ENCODE measurements at regions not wholly inside any gene's neighbourhood (a gene's known extent, or its start where the extent isn't known, plus 50 kb on each side); places are given as distances from the start of the nearest gene placed in this dataset.

- intact Hi-C loops (cut with DNase I; ENCODE audit: low total_unique reads) (no loop called here), in situ Hi-C loops (cut with MboI; ENCODE audit: low sequenced_read_pairs in 4 of 4) (no loop called here)
- ATAC-seq (no peak), DNase-seq (no peak)
- no peak overlapping the region for H3K27ac ChIP-seq
- no peaks in the 10 kb centered on the region for H3K4me1 ChIP-seq
- H3K27me3 ChIP-seq: peaks cover 0 to 13% (median 0%) of the 10 kb centered on the region in 3 donors
- no peaks in the 10 kb centered on the region for H3K9me3 ChIP-seq
- H3K36me3 ChIP-seq: no peaks in the 10 kb centered on the region
- H3K4me3 ChIP-seq: no peak overlapping the region
- no peak for TF ChIP-seq CTCF (IDR thresholded peaks at IDR 0.05 in 4 of 5, conservative IDR thresholded peaks at IDR 0.05 in 1 of 5)
- TF ChIP-seq POLR2A (IDR thresholded peaks at IDR 0.05): no peak
Observed at GRCh38 chr5:168024306-168024705, 267.1 kb upstream of the WWC1 start.

GRCh38 chr5:168027007-168027406, 264.4 kb upstream of the WWC1 start:
- Histone ChIP-seq H3K4me3 (no peak overlapping the region), H3K27me3 (peaks cover 0 to 10% (median 0%) of the 10 kb centered on the region in 3 donors), H3K4me1 (no peaks in the 10 kb centered on the region), H3K9me3 (no peaks in the 10 kb centered on the region), H3K36me3 (no peaks in the 10 kb centered on the region), H3K27ac (no peak overlapping the region)
- no peak for DNase-seq
- TF ChIP-seq POLR2A (IDR thresholded peaks at IDR 0.05) (no peak), CTCF (IDR thresholded peaks at IDR 0.05 in 4 of 5, conservative IDR thresholded peaks at IDR 0.05 in 1 of 5) (no peak)
- in situ Hi-C loops (cut with MboI; ENCODE audit: low sequenced_read_pairs in 4 of 4) (no loop called here), intact Hi-C loops (cut with DNase I; ENCODE audit: low total_unique reads) (no loop called here)
- ATAC-seq: no peak

GRCh38 chr5:168030912-168031311, 260.5 kb upstream of the WWC1 start:
- ATAC-seq (no peak), DNase-seq (no peak)
- Histone ChIP-seq H3K27ac (no peak overlapping the region), H3K4me1 (no peaks in the 10 kb centered on the region), H3K27me3 (no peaks in the 10 kb centered on the region), H3K9me3 (no peaks in the 10 kb centered on the region), H3K4me3 (no peak overlapping the region), H3K36me3 (no peaks in the 10 kb centered on the region)
- in situ Hi-C loops (cut with MboI; ENCODE audit: low sequenced_read_pairs in 4 of 4) (no loop called here), intact Hi-C loops (cut with DNase I; ENCODE audit: low total_unique reads) (no loop called here)
- TF ChIP-seq POLR2A (IDR thresholded peaks at IDR 0.05): no peak

GRCh38 chr5:168031614-168032013, 259.8 kb upstream of the WWC1 start:
- ATAC-seq (no peak), DNase-seq (no peak)
- Histone ChIP-seq H3K4me1 (no peaks in the 10 kb centered on the region), H3K27ac (no peak overlapping the region), H3K36me3 (no peaks in the 10 kb centered on the region), H3K9me3 (no peaks in the 10 kb centered on the region), H3K27me3 (no peaks in the 10 kb centered on the region), H3K4me3 (no peak overlapping the region)
- TF ChIP-seq POLR2A (IDR thresholded peaks at IDR 0.05): no peak
- no peak for TF ChIP-seq CTCF (IDR thresholded peaks at IDR 0.05 in 4 of 5, conservative IDR thresholded peaks at IDR 0.05 in 1 of 5)
- in situ Hi-C loops (cut with MboI; ENCODE audit: low sequenced_read_pairs in 4 of 4): no loop called here
- intact Hi-C loops (cut with DNase I; ENCODE audit: low total_unique reads): no loop called here

GRCh38 chr5:168039039-168039438, 252.4 kb upstream of the WWC1 start:
- TF ChIP-seq POLR2A (IDR thresholded peaks at IDR 0.05) (no peak), CTCF (IDR thresholded peaks at IDR 0.05 in 4 of 5, conservative IDR thresholded peaks at IDR 0.05 in 1 of 5) (no peak)
- Histone ChIP-seq H3K9me3 (no peaks in the 10 kb centered on the region), H3K27me3 (no peaks in the 10 kb centered on the region), H3K4me3 (no peak overlapping the region), H3K4me1 (no peaks in the 10 kb centered on the region), H3K27ac (no peak overlapping the region), H3K36me3 (no peaks in the 10 kb centered on the region)
- no peak for ATAC-seq
- intact Hi-C loops (cut with DNase I; ENCODE audit: low total_unique reads) (no loop called here), in situ Hi-C loops (cut with MboI; ENCODE audit: low sequenced_read_pairs in 4 of 4) (no loop called here)
- DNase-seq: no peak

Measured in gastrocnemius medialis (tissue), 4 donors.